Renal cortical epithelial cell (primary cell): ENCODE measurements at regions not wholly inside any gene's neighbourhood (a gene's known extent, or its start where the extent isn't known, plus 50 kb on each side); places are given as distances from the start of the nearest gene placed in this dataset.
"Not testable (repeated sequence)": the region's sequence is repeated elsewhere in the genome, so short reads cannot be mapped to it uniquely, and the experiment has no call there.

Source experiments
- DNase-seq: peaks from one replicate; pipeline ENCODE4 v3.0.0-alpha.2; 2011; ENCODE audit warnings: low read depth

- DNase-seq = no peak
Observed at GRCh38 chr1:193929374-193930033, 743.1 kb upstream of the B3GALT2 start.

GRCh38 chr1:193927550-193927949 is 741.1 kb upstream of the B3GALT2 start:
- no peak for DNase-seq

- no peak for DNase-seq
Observed at GRCh38 chr1:193926956-193927355, 740.5 kb upstream of the B3GALT2 start.

- no peak for DNase-seq
Observed at GRCh38 chr1:193919827-193920226, 733.4 kb upstream of the B3GALT2 start.

- DNase-seq = no peak
Observed at GRCh38 chr1:193916452-193916851, 730.0 kb upstream of the B3GALT2 start.

- DNase-seq = no peak
Observed at GRCh38 chr1:193914871-193915270, 728.5 kb upstream of the B3GALT2 start.

GRCh38 chr1:193909406-193910082 is 723.1 kb upstream of the B3GALT2 start:
- DNase-seq = no peak

- peak; percentile 19 for DNase-seq
Observed at GRCh38 chr1:193905288-193906085, 719.1 kb upstream of the B3GALT2 start.

- no peak for DNase-seq
Observed at GRCh38 chr1:193891788-193892187, 705.4 kb upstream of the B3GALT2 start.

- no peak for DNase-seq
Observed at GRCh38 chr1:193890935-193891334, 704.5 kb upstream of the B3GALT2 start.

- no peak for DNase-seq
Observed at GRCh38 chr1:193884848-193885558, 698.6 kb upstream of the B3GALT2 start.

- not testable (repeated sequence) for DNase-seq
Observed at GRCh38 chr1:193877920-193878319, 691.5 kb upstream of the B3GALT2 start.

GRCh38 chr1:193868425-193868824 is 682.0 kb upstream of the B3GALT2 start:
- DNase-seq = no peak

- DNase-seq = peak; percentile 30
Observed at GRCh38 chr1:193856261-193856660, 669.8 kb upstream of the B3GALT2 start.

- no peak for DNase-seq
Observed at GRCh38 chr1:193850745-193851144, 664.3 kb upstream of the B3GALT2 start.

GRCh38 chr1:193846876-193847604 is 660.6 kb upstream of the B3GALT2 start:
- DNase-seq = no peak

GRCh38 chr1:193846411-193846810 is 660.0 kb upstream of the B3GALT2 start:
- DNase-seq = no peak

GRCh38 chr1:193841857-193842256 is 655.4 kb upstream of the B3GALT2 start:
- DNase-seq = no peak

GRCh38 chr1:193831465-193831864 is 645.1 kb upstream of the B3GALT2 start:
- DNase-seq = no peak

GRCh38 chr1:193827516-193827915 is 641.1 kb upstream of the B3GALT2 start:
- no peak for DNase-seq

- DNase-seq = no peak
Observed at GRCh38 chr1:193819376-193819775, 633.0 kb upstream of the B3GALT2 start.
